Astrocyte of the hippocampus (primary cell): ENCODE measurements at regions not wholly inside any gene's neighbourhood (a gene's known extent, or its start where the extent isn't known, plus 50 kb on each side); places are given as distances from the start of the nearest gene placed in this dataset.
"Not testable (repeated sequence)": the region's sequence is repeated elsewhere in the genome, so short reads cannot be mapped to it uniquely, and the experiment has no call there.

Source experiments
- DNase-seq: peaks from one replicate; pipeline ENCODE4 v3.0.0; 2011; ENCODE audit warnings: low read depth, low spot score

GRCh38 chr6:43887340-43887858 lies 117.4 kb downstream of the VEGFA start:
- peak; percentile 23 for DNase-seq

GRCh38 chr6:43886717-43887339 lies 116.8 kb downstream of the VEGFA start:
- DNase-seq: no peak

- DNase-seq: no peak
These were observed 116.1 kb downstream of the VEGFA start for GRCh38 chr6:43886067-43886461.

GRCh38 chr6:43885399-43886066 lies 115.5 kb downstream of the VEGFA start:
- DNase-seq: no peak

GRCh38 chr6:43884652-43885022 lies 114.6 kb downstream of the VEGFA start:
- DNase-seq: no peak

- DNase-seq: no peak
These were observed 114.0 kb downstream of the VEGFA start for GRCh38 chr6:43883847-43884651.

- not testable (repeated sequence) for DNase-seq
These were observed 112.9 kb downstream of the VEGFA start for GRCh38 chr6:43882690-43883448.

GRCh38 chr6:43880236-43881137 lies 110.5 kb downstream of the VEGFA start:
- no peak for DNase-seq

GRCh38 chr6:43879722-43880121 lies 109.7 kb downstream of the VEGFA start:
- no peak for DNase-seq

GRCh38 chr6:43878823-43879495 lies 108.9 kb downstream of the VEGFA start:
- peak; percentile 53 for DNase-seq

- no peak for DNase-seq
These were observed 108.2 kb downstream of the VEGFA start for GRCh38 chr6:43878127-43878634.

- no peak for DNase-seq
These were observed 107.6 kb downstream of the VEGFA start for GRCh38 chr6:43877463-43878126.

- no peak for DNase-seq
These were observed 107.0 kb downstream of the VEGFA start for GRCh38 chr6:43877036-43877435.

GRCh38 chr6:43876602-43877001 lies 106.6 kb downstream of the VEGFA start:
- no peak for DNase-seq

- DNase-seq: no peak
These were observed 106.0 kb downstream of the VEGFA start for GRCh38 chr6:43875849-43876572.

- DNase-seq: no peak
These were observed 105.0 kb downstream of the VEGFA start for GRCh38 chr6:43874814-43875590.

GRCh38 chr6:43873806-43874714 lies 104.0 kb downstream of the VEGFA start:
- DNase-seq: no peak
